Esophagus muscularis mucosa (tissue), 4 donors: ENCODE measurements at regions not wholly inside any gene's neighbourhood (a gene's known extent, or its start where the extent isn't known, plus 50 kb on each side); places are given as distances from the start of the nearest gene placed in this dataset.

Experiments used
- DNase-seq: peaks from one replicate; pipeline ENCODE4 v3.0.0-alpha.2; 2017; ENCODE audit errors: extremely low spot score
- H3K27ac ChIP-seq, 4 donors: fragments of 200-600 bp; sonication (generic); replicated peaks in 1 of 4; 1 replicate in 3 of 4; 2 replicates in 1 of 4; pipeline ENCODE4 v1.5.1; 2016 to 2019; ENCODE audit warnings: mild to moderate bottlenecking in 1 of 4
- H3K27me3 ChIP-seq, 4 donors: fragments of 200-600 bp; sonication (generic); one replicate each; pipeline versions ENCODE4 v1.5.1 to v1.6.0; 2016 to 2019
- H3K36me3 ChIP-seq, 4 donors: fragments of 200-600 bp; sonication (generic); one replicate each; pipeline ENCODE4 v1.5.1; 2016 to 2019
- H3K4me1 ChIP-seq, 4 donors: fragments of 200-600 bp; sonication (generic); one replicate each; pipeline ENCODE4 v1.5.1; 2016 to 2019
- H3K4me3 ChIP-seq, 4 donors: fragments of 200-600 bp; sonication (generic); 1 replicate in 2 of 4; 2 replicates in 2 of 4; pipeline ENCODE4 v1.5.1; 2016 to 2019; ENCODE audit warnings: mild to moderate bottlenecking in 4 of 4, moderate library complexity in 1 of 4
- H3K9me3 ChIP-seq, 4 donors: fragments of 200-600 bp; sonication (generic); 1 replicate in 3 of 4; 2 replicates in 1 of 4; pipeline ENCODE4 v1.5.1; 2016 to 2019
- CTCF ChIP-seq, 3 experiments: fragments of 200-600 bp in 2 of 3; fragments of 450-650 bp in 1 of 3; sonication (generic) in 2 of 3; IDR thresholded peaks; one replicate each; pipeline ENCODE4 v1.5.1; 2017 to 2019; ENCODE audit warnings: antibody characterized with exemption in 3 of 3, mild to moderate bottlenecking in 2 of 3, moderate library complexity in 1 of 3
- EP300 ChIP-seq: sonication (generic); formaldehyde crosslinking; IDR thresholded peaks from one replicate; pipeline ENCODE4 v1.6.1; 2017; ENCODE audit warnings: antibody characterized with exemption
- POLR2A ChIP-seq: fragments of 450-650 bp; IDR thresholded peaks from one replicate; pipeline ENCODE4 v1.6.1; 2017; ENCODE audit warnings: antibody characterized with exemption, moderate library complexity, mild to moderate bottlenecking, low read depth
- POLR2AphosphoS5 ChIP-seq, 2 donors: sonication (generic); formaldehyde crosslinking; IDR thresholded peaks; one replicate each; pipeline ENCODE4 v1.6.1; 2017; ENCODE audit warnings: antibody characterized with exemption in 2 of 2
- WGBS: methylation state at CpG from one replicate; pipeline ENCODE4 v1.1.5; 2018; 5-methylcytosine and 5-hydroxymethylcytosine counted together
- intact Hi-C: fragments of 100-400 bp; cut with DNase I; formaldehyde crosslinking; loops from one replicate; pipeline ENCODE4 v1.15.1; 2023

- Histone ChIP-seq H3K4me1 (peaks cover 3 to 12% (median 10%) of the 10 kb centered on the region in 4 donors), H3K4me3 (no peak overlapping the region), H3K27ac (no peak overlapping the region), H3K27me3 (peaks cover 0 to 2% (median 0%) of the 10 kb centered on the region in 4 donors), H3K9me3 (no peaks in the 10 kb centered on the region), H3K36me3 (no peaks in the 10 kb centered on the region)
- no peak for TF ChIP-seq CTCF (IDR thresholded peaks at IDR 0.05)
- no peak for TF ChIP-seq POLR2A
- no peak for TF ChIP-seq POLR2AphosphoS5 (IDR thresholded peaks at IDR 0.05)
- no peak for TF ChIP-seq EP300
- intact Hi-C loops: no loop called here
- 92% methylated on average over 10 of the region's 10 CpGs for WGBS
- DNase-seq: no peak
Observed at GRCh38 chr10:7477538-7478334, 66.9 kb upstream of the SFMBT2 start.

GRCh38 chr10:7475939-7476338 is 65.1 kb upstream of the SFMBT2 start:
- DNase-seq: no peak
- intact Hi-C loops: no loop called here

GRCh38 chr10:7475046-7475911 is 64.4 kb upstream of the SFMBT2 start:
- Histone ChIP-seq H3K9me3 (no peaks in the 10 kb centered on the region), H3K27me3 (no peaks in the 10 kb centered on the region), H3K36me3 (no peaks in the 10 kb centered on the region), H3K4me1 (peaks cover 3 to 12% (median 10%) of the 10 kb centered on the region in 4 donors), H3K4me3 (peak overlapping the region in 1 of 4 donors; percentile 21), H3K27ac (peak overlapping the region in 1 of 4 donors; percentile 16)
- intact Hi-C loops: no loop called here
- TF ChIP-seq POLR2A (no peak), POLR2AphosphoS5 (IDR thresholded peaks at IDR 0.05) (peak in 1 of 2 donors; percentile 6)
- no peak for DNase-seq
- WGBS: 37% methylated on average over 25 of the region's 26 CpGs

More at GRCh38 chr10:7475939-7476338, 65.1 kb upstream of the SFMBT2 start:
- TF ChIP-seq POLR2AphosphoS5 (IDR thresholded peaks at IDR 0.05): no peak
- no peak for TF ChIP-seq POLR2A
- no peak for TF ChIP-seq CTCF (IDR thresholded peaks at IDR 0.05)
- TF ChIP-seq EP300: no peak
- Histone ChIP-seq H3K9me3 (no peaks in the 10 kb centered on the region), H3K4me3 (peak overlapping the region in 1 of 4 donors; percentile 21), H3K27ac (peak overlapping the region in 1 of 4 donors; percentile 16), H3K4me1 (peaks cover 3 to 12% (median 10%) of the 10 kb centered on the region in 4 donors), H3K36me3 (no peaks in the 10 kb centered on the region), H3K27me3 (no peaks in the 10 kb centered on the region)
- 28% methylated on average over 5 of the region's 5 CpGs for WGBS

- 77% methylated on average over 7 of the region's 7 CpGs for whole genome bisulfite sequencing
- Histone ChIP-seq H3K36me3 (no peaks in the 10 kb centered on the region), H3K9me3 (no peaks in the 10 kb centered on the region), H3K27ac (no peak overlapping the region), H3K4me1 (peaks cover 3 to 12% (median 10%) of the 10 kb centered on the region in 4 donors), H3K27me3 (peaks cover 0 to 7% (median 0%) of the 10 kb centered on the region in 4 donors), H3K4me3 (no peak overlapping the region)
- DNase-seq: no peak
- TF ChIP-seq CTCF (IDR thresholded peaks at IDR 0.05): no peak
- TF ChIP-seq POLR2AphosphoS5 (IDR thresholded peaks at IDR 0.05): no peak
- no peak for TF ChIP-seq EP300
- TF ChIP-seq POLR2A: no peak
- intact Hi-C loops: no loop called here
Observed at GRCh38 chr10:7474388-7474787, 63.6 kb upstream of the SFMBT2 start.

- intact Hi-C loops: no loop called here
- Histone ChIP-seq H3K36me3 (no peaks in the 10 kb centered on the region), H3K27me3 (peaks cover 0 to 16% (median 0%) of the 10 kb centered on the region in 4 donors), H3K27ac (no peak overlapping the region), H3K4me1 (peaks cover 3 to 12% (median 10%) of the 10 kb centered on the region in 4 donors), H3K9me3 (no peaks in the 10 kb centered on the region), H3K4me3 (no peak overlapping the region)
- no peak for TF ChIP-seq POLR2A
- no peak for TF ChIP-seq CTCF (IDR thresholded peaks at IDR 0.05)
- TF ChIP-seq POLR2AphosphoS5 (IDR thresholded peaks at IDR 0.05): no peak
- no peak for TF ChIP-seq EP300
- DNase-seq: no peak
Observed at GRCh38 chr10:7473474-7473873, 62.6 kb upstream of the SFMBT2 start.
